Neural cell (in vitro differentiated cells): ENCODE measurements at regions not wholly inside any gene's neighbourhood (a gene's known extent, or its start where the extent isn't known, plus 50 kb on each side); places are given as distances from the start of the nearest gene placed in this dataset.

Experiments used
- H2AFZ ChIP-seq: fragments of 200-600, 300-800 bp; sonication (generic), shearing (Covaris generic); 2 replicates; pipeline ENCODE4 v1.6.0; 2014; ENCODE audit warnings: low read depth, mild to moderate bottlenecking, antibody characterized with exemption, low read length, moderate library complexity
- H3F3A ChIP-seq: fragments of 200-600 bp; shearing (Covaris generic); 2 replicates; pipeline ENCODE4 v1.6.1; 2016; ENCODE audit warnings: mild to moderate bottlenecking, moderate library complexity, mixed read lengths, antibody characterized with exemption, low read length; ENCODE audit not compliant: insufficient read depth, poor library complexity, severe bottlenecking
- H3K27ac ChIP-seq: fragments of 200-600, 300-800 bp; sonication (generic), shearing (Covaris generic); 2 replicates; pipeline ENCODE4 v1.5.1; 2014; ENCODE audit warnings: mild to moderate bottlenecking, low read length, moderate library complexity
- H3K27me3 ChIP-seq: fragments of 300-800, 200-600 bp; sonication (generic), shearing (Covaris generic); 2 replicates; pipeline ENCODE4 v1.6.0; 2014; ENCODE audit warnings: mild to moderate bottlenecking, low read depth, low read length, moderate library complexity; ENCODE audit not compliant: insufficient read depth
- H3K36me3 ChIP-seq: fragments of 300-800, 200-600 bp; sonication (generic), shearing (Covaris generic); 2 replicates; pipeline ENCODE4 v1.5.1; 2014; ENCODE audit warnings: mild to moderate bottlenecking, antibody characterized with exemption, low read length, moderate library complexity; ENCODE audit not compliant: insufficient read depth
- H3K4me2 ChIP-seq: fragments of 300-800, 200-600 bp; sonication (generic), shearing (Covaris generic); 2 replicates; pipeline ENCODE4 v1.6.0; 2014; ENCODE audit warnings: mild to moderate bottlenecking, low read length
- H3K4me3 ChIP-seq: fragments of 300-800, 200-600 bp; sonication (generic), shearing (Covaris generic); 2 replicates; pipeline ENCODE4 v1.5.1; 2014; ENCODE audit warnings: mild to moderate bottlenecking, low read length, moderate library complexity
- H3K79me2 ChIP-seq: fragments of 200-600 bp; shearing (Covaris generic); replicated peaks from 2 replicates; pipeline ENCODE4 v1.6.0; 2014; ENCODE audit warnings: mild to moderate bottlenecking, low read length, moderate library complexity; ENCODE audit not compliant: insufficient read depth
- H3K9ac ChIP-seq: fragments of 300-800, 200-600 bp; sonication (generic), shearing (Covaris generic); 2 replicates; pipeline ENCODE4 v1.6.1; 2016; ENCODE audit warnings: mild to moderate bottlenecking, low read length, mixed read lengths
- H3K9me2 ChIP-seq: fragments of 200-600 bp; shearing (Covaris generic); 2 replicates; pipeline ENCODE4 v1.6.1; 2016; ENCODE audit warnings: mild to moderate bottlenecking, low read length, mixed read lengths; ENCODE audit not compliant: insufficient read depth
- H3K9me3 ChIP-seq: fragments of 200-600, 300-800 bp; sonication (generic), shearing (Covaris generic); 2 replicates; pipeline ENCODE4 v1.6.1; 2016; ENCODE audit warnings: mild to moderate bottlenecking, mixed run types, low read length, moderate library complexity, mixed read lengths
- H4K20me1 ChIP-seq: fragments of 200-600 bp; shearing (Covaris generic); 2 replicates; pipeline ENCODE4 v1.6.1; 2016; ENCODE audit warnings: mild to moderate bottlenecking, mixed run types; ENCODE audit not compliant: insufficient read depth
- CTCF ChIP-seq: fragments of 450-650 bp; IDR thresholded peaks from 2 replicates; pipeline ENCODE4 v1.5.1; 2014; ENCODE audit warnings: antibody characterized with exemption, mild to moderate bottlenecking, moderate library complexity; ENCODE audit not compliant: poor library complexity, severe bottlenecking
- EP300 ChIP-seq: fragments of 450-650 bp; conservative IDR thresholded peaks from 2 replicates; pipeline ENCODE4 v1.6.1; 2014; ENCODE audit warnings: antibody characterized with exemption, mild to moderate bottlenecking, moderate library complexity; ENCODE audit not compliant: poor library complexity, severe bottlenecking
- EZH2 ChIP-seq: fragments of 200-600, 300-800 bp; shearing (Covaris generic), sonication (generic); IDR thresholded peaks from 2 replicates; pipeline ENCODE4 v1.6.1; 2014; ENCODE audit warnings: antibody characterized with exemption, low read length, borderline replicate concordance, mild to moderate bottlenecking; ENCODE audit not compliant: insufficient read depth, poor library complexity, severe bottlenecking
- MXI1 ChIP-seq: fragments of 450-650 bp; conservative IDR thresholded peaks from 2 replicates; pipeline ENCODE4 v1.6.1; 2014; ENCODE audit warnings: antibody characterized with exemption, mild to moderate bottlenecking; ENCODE audit not compliant: poor library complexity, severe bottlenecking
- POLR2AphosphoS5 ChIP-seq: IDR thresholded peaks from 2 replicates; pipeline ENCODE4 v1.6.1; 2012
- RAD21 ChIP-seq: fragments of 450-650 bp; conservative IDR thresholded peaks from 2 replicates; pipeline ENCODE4 v1.6.1; 2014; ENCODE audit warnings: antibody characterized with exemption, mild to moderate bottlenecking, moderate library complexity
- REST ChIP-seq: IDR thresholded peaks from 2 replicates; pipeline ENCODE4 v1.6.1; 2012; ENCODE audit warnings: borderline replicate concordance
- SMC3 ChIP-seq: fragments of 450-650 bp; conservative IDR thresholded peaks from 2 replicates; pipeline ENCODE4 v1.6.1; 2014; ENCODE audit warnings: antibody characterized with exemption, mild to moderate bottlenecking, moderate library complexity; ENCODE audit not compliant: poor library complexity
- TAF1 ChIP-seq: IDR thresholded peaks from 2 replicates; pipeline ENCODE4 v1.6.1; 2012; ENCODE audit warnings: low read depth

GRCh38 chr6:25220857-25221256 is 58.3 kb upstream of the CARMIL1 start:
- Histone ChIP-seq H3K79me2 (no peaks in the 10 kb centered on the region), H3K4me3 (no peak overlapping the region), H2AFZ (no peak overlapping the region), H3K27me3 (no peaks in the 10 kb centered on the region), H3F3A (no peaks in the 10 kb centered on the region), H3K36me3 (no peaks in the 10 kb centered on the region), H3K4me2 (no peak overlapping the region), H3K9ac (no peak overlapping the region), H3K27ac (no peak overlapping the region), H4K20me1 (no peaks in the 10 kb centered on the region), H3K9me2 (no peaks in the 10 kb centered on the region), H3K9me3 (no peaks in the 10 kb centered on the region)
- no peak for TF ChIP-seq CTCF
- no peak for TF ChIP-seq REST
- no peak for TF ChIP-seq POLR2AphosphoS5
- TF ChIP-seq EP300, result peak; percentile 15
- TF ChIP-seq RAD21, result no peak

DNA sequence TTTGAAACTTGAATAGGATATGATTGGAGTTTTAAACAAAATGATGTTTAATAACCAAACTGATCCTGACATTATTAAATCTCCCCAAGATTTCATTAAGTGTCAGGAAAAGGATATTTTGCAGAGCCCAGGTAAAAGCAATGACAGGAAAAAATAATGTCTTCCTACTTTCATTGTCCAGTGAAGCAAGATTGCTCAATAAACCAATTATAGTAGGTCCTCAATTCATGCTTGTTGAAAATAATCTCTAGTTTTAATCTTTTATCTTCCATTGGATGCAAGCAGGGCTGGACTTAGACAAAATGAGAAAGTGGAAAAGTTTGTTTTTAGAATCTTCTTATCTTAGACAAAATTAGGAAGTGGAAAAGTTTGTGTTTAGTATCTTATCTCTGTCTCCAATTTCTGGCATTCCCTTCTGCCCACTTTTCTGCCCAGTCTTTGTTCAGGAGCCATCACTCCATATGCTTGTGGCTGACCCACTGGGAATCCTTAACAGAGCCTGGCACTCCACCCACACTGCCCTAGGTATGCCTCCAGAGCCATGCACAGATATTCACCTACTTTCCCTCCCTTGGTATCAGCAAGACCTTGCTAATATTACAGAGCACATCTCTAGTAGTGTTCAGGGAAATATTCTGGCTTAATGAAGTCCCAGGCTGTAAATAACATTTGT is 57.0 kb upstream of the CARMIL1 start:
- H3K27ac ChIP-seq, result no peak overlapping the region
- no peak overlapping the region for H3K4me3 ChIP-seq
- H3K9me2 ChIP-seq, result no peaks in the 10 kb centered on the region
- no peak for TF ChIP-seq RAD21
- TF ChIP-seq MXI1, result no peak
- no peak for TF ChIP-seq TAF1
- TF ChIP-seq POLR2AphosphoS5, result no peak
- TF ChIP-seq CTCF, result no peak
- TF ChIP-seq SMC3, result no peak
- no peak for TF ChIP-seq EZH2
- TF ChIP-seq EP300, result no peak
- no peak for TF ChIP-seq REST
- H3K9ac ChIP-seq, result no peak overlapping the region
- no peaks in the 10 kb centered on the region for H3K27me3 ChIP-seq
- H3K9me3 ChIP-seq, result no peaks in the 10 kb centered on the region
- no peak overlapping the region for H3K4me2 ChIP-seq
- H4K20me1 ChIP-seq, result no peaks in the 10 kb centered on the region
- H3F3A ChIP-seq, result no peaks in the 10 kb centered on the region
- no peaks in the 10 kb centered on the region for H3K36me3 ChIP-seq
- no peaks in the 10 kb centered on the region for H3K79me2 ChIP-seq
- no peak overlapping the region for H2AFZ ChIP-seq
